RCC 7860 (cell line): ENCODE measurements at regions not wholly inside any gene's neighbourhood (a gene's known extent, or its start where the extent isn't known, plus 50 kb on each side); places are given as distances from the start of the nearest gene placed in this dataset.

Experiments used
- DNase-seq: peaks from one replicate; pipeline ENCODE4 v3.0.0-alpha.2; 2015; ENCODE audit warnings: low spot score
- FAIRE-seq: peaks from 2 replicates; lab custom pipeline; 2012; peaks lifted over from hg19 to GRCh38; lab: Jason Lieb, UNC

GRCh38 chr3:176579711-176580185 lies 617.5 kb downstream of the TBL1XR1 start:
- DNase-seq (peak; percentile 60), FAIRE-seq (no peak)

GRCh38 chr3:176578316-176578715 lies 619.0 kb downstream of the TBL1XR1 start:
- no peak for DNase-seq

GRCh38 chr3:176577447-176577846 lies 619.8 kb downstream of the TBL1XR1 start:
- FAIRE-seq (no peak), DNase-seq (no peak)

More at GRCh38 chr3:176578316-176578715, 619.0 kb downstream of the TBL1XR1 start:
- no peak for FAIRE-seq

- FAIRE-seq: no peak
- no peak for DNase-seq
Measured at GRCh38 chr3:176574786-176575185, 622.5 kb downstream of the TBL1XR1 start.

- DNase-seq (no peak), FAIRE-seq (no peak)
Measured at GRCh38 chr3:176571926-176572325, 625.4 kb downstream of the TBL1XR1 start.

GRCh38 chr3:176570992-176571391 lies 626.3 kb downstream of the TBL1XR1 start:
- DNase-seq (no peak), FAIRE-seq (no peak)

GRCh38 chr3:176568189-176568588 lies 629.1 kb downstream of the TBL1XR1 start:
- no peak for DNase-seq
- FAIRE-seq: no peak

GRCh38 chr3:176566757-176567156 lies 630.5 kb downstream of the TBL1XR1 start:
- FAIRE-seq: no peak
- DNase-seq: no peak

GRCh38 chr3:176562331-176562730 lies 635.0 kb downstream of the TBL1XR1 start:
- FAIRE-seq (no peak), DNase-seq (no peak)

GRCh38 chr3:176561826-176562225 lies 635.5 kb downstream of the TBL1XR1 start:
- no peak for DNase-seq
- no peak for FAIRE-seq

GRCh38 chr3:176554791-176555654 lies 642.3 kb downstream of the TBL1XR1 start:
- DNase-seq: no peak
- FAIRE-seq: no peak

GRCh38 chr3:176554264-176554663 lies 643.0 kb downstream of the TBL1XR1 start:
- FAIRE-seq (no peak), DNase-seq (no peak)

- FAIRE-seq: no peak
- no peak for DNase-seq
Measured at GRCh38 chr3:176526942-176527341, 670.3 kb downstream of the TBL1XR1 start.

- DNase-seq: no peak
- no peak for FAIRE-seq
Measured at GRCh38 chr3:176526225-176526624, 671.1 kb downstream of the TBL1XR1 start.

GRCh38 chr3:176523114-176523513 lies 674.2 kb downstream of the TBL1XR1 start:
- no peak for FAIRE-seq

GRCh38 chr3:176522436-176522835 lies 674.8 kb downstream of the TBL1XR1 start:
- FAIRE-seq (no peak), DNase-seq (no peak)

More at GRCh38 chr3:176523114-176523513, 674.2 kb downstream of the TBL1XR1 start:
- no peak for DNase-seq

- FAIRE-seq (no peak), DNase-seq (no peak)
Measured at GRCh38 chr3:176521531-176522175, 675.6 kb downstream of the TBL1XR1 start.

GRCh38 chr3:176514297-176514696 lies 683.0 kb downstream of the TBL1XR1 start:
- FAIRE-seq (no peak), DNase-seq (no peak)

- FAIRE-seq (no peak), DNase-seq (no peak)
Measured at GRCh38 chr3:176513604-176514003, 683.7 kb downstream of the TBL1XR1 start.

GRCh38 chr3:176512037-176512436 lies 685.2 kb downstream of the TBL1XR1 start:
- no peak for FAIRE-seq

GRCh38 chr3:176510097-176510496 lies 687.2 kb downstream of the TBL1XR1 start:
- FAIRE-seq: no peak
- DNase-seq: no peak

More at GRCh38 chr3:176512037-176512436, 685.2 kb downstream of the TBL1XR1 start:
- no peak for DNase-seq
